ENCODE measurements at regions not wholly inside any gene's neighbourhood (a gene's known extent, or its start where the extent isn't known, plus 50 kb on each side); places are given as distances from the start of the nearest gene placed in this dataset.

GRCh38 chr4:38565271-38566199 is 98.5 kb upstream of the KLF3 start:
- TF ChIP-seq CTCF (IDR thresholded peaks at IDR 0.05; ENCODE audit: insufficient read depth, low read length) (no peak), REST (IDR thresholded peaks at IDR 0.05; ENCODE audit: insufficient replicate concordance, low read depth) (no peak)

Measured in HL-60 (cell line).